Keratinocyte (primary cell): ENCODE measurements at regions not wholly inside any gene's neighbourhood (a gene's known extent, or its start where the extent isn't known, plus 50 kb on each side); places are given as distances from the start of the nearest gene placed in this dataset.

Source experiments
- DNase-seq: peaks from one replicate; pipeline ENCODE4 v3.0.0-alpha.2; 2011; ENCODE audit warnings: low read depth, missing footprints, low spot score
- FAIRE-seq: peaks from 2 replicates; lab custom pipeline; 2011; peaks lifted over from hg19 to GRCh38; lab: Jason Lieb, UNC
- H2AFZ ChIP-seq: 2 replicates; pipeline ENCODE4 v1.6.0; 2012; ENCODE audit warnings: low read length, control low read depth, inconsistent platforms; ENCODE audit not compliant: control insufficient read depth
- H3K27ac ChIP-seq: 2 replicates; pipeline ENCODE4 v1.5.1; 2011; ENCODE audit warnings: low read length; ENCODE audit not compliant: control insufficient read depth, insufficient read depth
- H3K27me3 ChIP-seq: 3 replicates; pipeline ENCODE4 v1.6.0; 2011; ENCODE audit warnings: low read length; ENCODE audit not compliant: control insufficient read depth, insufficient read depth; ENCODE audit errors: extremely low read depth
- H3K36me3 ChIP-seq, 2 experiments: 2 replicates in 1 of 2; 3 replicates in 1 of 2; pipeline ENCODE4 v1.5.1; 2011; ENCODE audit warnings: low read length in 2 of 2, mild to moderate bottlenecking in 1 of 2; ENCODE audit not compliant: control insufficient read depth in 2 of 2, insufficient read depth in 2 of 2; ENCODE audit errors: extremely low read depth in 1 of 2
- H3K4me1 ChIP-seq: 3 replicates; pipeline ENCODE4 v1.5.1; 2011; ENCODE audit warnings: low read length; ENCODE audit not compliant: control insufficient read depth, insufficient read depth; ENCODE audit errors: extremely low read depth
- H3K4me2 ChIP-seq: 3 replicates; pipeline ENCODE4 v1.6.0; 2011; ENCODE audit warnings: low read depth, low read length; ENCODE audit not compliant: control insufficient read depth, insufficient read depth; ENCODE audit errors: extremely low read depth
- H3K4me3 ChIP-seq, 3 experiments: fragments of 200-600 bp in 1 of 3; sonication (generic) in 1 of 3; 2 replicates in 2 of 3; 3 replicates in 1 of 3; pipeline ENCODE4 v1.5.1; 2011 to 2016; ENCODE audit warnings: low read length in 3 of 3, mild to moderate bottlenecking in 3 of 3, control low read depth in 2 of 3, inconsistent platforms in 1 of 3, low read depth in 1 of 3, mixed read lengths in 1 of 3, mixed run types in 1 of 3, moderate library complexity in 1 of 3; ENCODE audit not compliant: control insufficient read depth in 2 of 3, insufficient read depth in 2 of 3; ENCODE audit errors: extremely low read depth in 1 of 3
- H3K79me2 ChIP-seq: 2 replicates; pipeline ENCODE4 v1.6.0; 2012; ENCODE audit warnings: low read length; ENCODE audit not compliant: control insufficient read depth, insufficient read depth
- H3K9ac ChIP-seq: 3 replicates; pipeline ENCODE4 v1.6.0; 2011; ENCODE audit warnings: low read length; ENCODE audit not compliant: control insufficient read depth, insufficient read depth; ENCODE audit errors: extremely low read depth
- H3K9me1 ChIP-seq: 3 replicates; pipeline ENCODE4 v1.6.0; 2011; ENCODE audit warnings: low read length; ENCODE audit not compliant: control insufficient read depth, insufficient read depth; ENCODE audit errors: extremely low read depth
- H3K9me3 ChIP-seq: 2 replicates; pipeline ENCODE4 v1.5.1; 2012; ENCODE audit warnings: low read depth, low read length; ENCODE audit not compliant: control insufficient read depth
- H4K20me1 ChIP-seq: 3 replicates; pipeline ENCODE4 v1.6.0; 2011; ENCODE audit warnings: low read length; ENCODE audit not compliant: control insufficient read depth, insufficient read depth; ENCODE audit errors: extremely low read depth
- CTCF ChIP-seq, 3 experiments: IDR thresholded peaks in 1 of 3; conservative IDR thresholded peaks in 1 of 3; optimal IDR thresholded peaks in 1 of 3; 2 replicates in 2 of 3; 3 replicates in 1 of 3; pipeline versions ENCODE3 to v1.5.1; 2011; ENCODE audit warnings: low read length in 3 of 3, mild to moderate bottlenecking in 3 of 3, moderate library complexity in 2 of 3, control low read depth in 1 of 3, inconsistent platforms in 1 of 3; ENCODE audit not compliant: insufficient read depth in 2 of 3; ENCODE audit errors: extremely low read depth in 1 of 3
- EZH2 ChIP-seq: IDR thresholded peaks from one replicate; pipeline ENCODE4 v1.6.1; 2012; ENCODE audit warnings: inconsistent platforms, mild to moderate bottlenecking, low read length, moderate library complexity
- dilution Hi-C: fragments of 300-500 bp; cut with MboI; formaldehyde crosslinking; loops from one replicate; pipeline ENCODE4 v1.7.0; 2020; ENCODE audit warnings: low sequenced_read_pairs; ENCODE audit not compliant: extremely low pct_ligation_motif_present

- H3K36me3 ChIP-seq, result no peaks in the 10 kb centered on the region
- H3K4me3 ChIP-seq, result no peak overlapping the region
- no peak overlapping the region for H3K4me2 ChIP-seq
- no peak overlapping the region for H3K9ac ChIP-seq
- no peak overlapping the region for H2AFZ ChIP-seq
- H3K4me1 ChIP-seq, result no peaks in the 10 kb centered on the region
- H3K9me3 ChIP-seq, result no peaks in the 10 kb centered on the region
- DNase-seq, result no peak
- dilution Hi-C loops, result no loop called here
- no peaks in the 10 kb centered on the region for H3K79me2 ChIP-seq
- no peak overlapping the region for H3K27ac ChIP-seq
- no peak for FAIRE-seq
- H4K20me1 ChIP-seq, result no peaks in the 10 kb centered on the region
- H3K9me1 ChIP-seq, result no peaks in the 10 kb centered on the region
- TF ChIP-seq CTCF (optimal IDR thresholded peaks at IDR 0.05 in 1 of 3, IDR thresholded peaks at IDR 0.05 in 1 of 3, conservative IDR thresholded peaks at IDR 0.05 in 1 of 3; ENCODE audit: extremely low read depth in 1 of 3, insufficient read depth in 2 of 3, low read length in 3 of 3) (no peak), EZH2 (no peak)
- H3K27me3 ChIP-seq, result no peaks in the 10 kb centered on the region
Observed at GRCh38 chr6:85037221-85037620, 272.8 kb upstream of the TBX18 start.

- Histone ChIP-seq H3K36me3 (no peaks in the 10 kb centered on the region), H3K4me3 (no peak overlapping the region), H2AFZ (no peak overlapping the region), H3K4me2 (no peak overlapping the region), H3K79me2 (no peaks in the 10 kb centered on the region), H3K27me3 (no peaks in the 10 kb centered on the region), H3K9me1 (no peaks in the 10 kb centered on the region), H3K4me1 (no peaks in the 10 kb centered on the region), H3K9me3 (no peaks in the 10 kb centered on the region), H3K27ac (no peak overlapping the region), H4K20me1 (no peaks in the 10 kb centered on the region), H3K9ac (no peak overlapping the region)
- TF ChIP-seq EZH2 (no peak), CTCF (optimal IDR thresholded peaks at IDR 0.05 in 1 of 3, IDR thresholded peaks at IDR 0.05 in 1 of 3, conservative IDR thresholded peaks at IDR 0.05 in 1 of 3; ENCODE audit: extremely low read depth in 1 of 3, insufficient read depth in 2 of 3, low read length in 3 of 3) (no peak)
- FAIRE-seq, result no peak
- DNase-seq, result no peak
- dilution Hi-C loops, result no loop called here
Observed at GRCh38 chr6:85035766-85036165, 271.4 kb upstream of the TBX18 start.
